ENCODE measurements at regions not wholly inside any gene's neighbourhood (a gene's known extent, or its start where the extent isn't known, plus 50 kb on each side); places are given as distances from the start of the nearest gene placed in this dataset.

DNA sequence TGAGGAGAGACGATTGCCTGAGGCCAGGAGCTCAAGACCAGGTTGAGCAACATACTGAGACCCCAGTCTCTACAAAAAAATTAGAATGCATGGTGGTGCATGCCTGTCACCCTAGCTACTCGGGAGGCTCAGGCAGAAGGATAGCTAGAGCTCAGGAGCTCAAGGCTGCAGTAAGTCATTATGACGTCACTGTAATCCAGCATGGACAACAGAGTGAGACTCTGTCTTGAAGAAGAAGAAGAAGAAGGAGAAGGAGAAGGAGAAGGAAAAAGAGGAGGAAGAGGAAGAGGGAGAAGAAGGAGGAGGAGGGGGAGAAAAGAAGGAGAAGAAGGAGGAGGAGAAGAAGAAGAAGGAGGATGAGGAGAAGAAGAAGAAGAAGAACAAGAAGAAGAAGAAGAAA is 519.1 kb downstream of the CDH9 start:
- H3K4me2 ChIP-seq (ENCODE audit: low read length), result no peak overlapping the region
- TF ChIP-seq, protein P1, sequence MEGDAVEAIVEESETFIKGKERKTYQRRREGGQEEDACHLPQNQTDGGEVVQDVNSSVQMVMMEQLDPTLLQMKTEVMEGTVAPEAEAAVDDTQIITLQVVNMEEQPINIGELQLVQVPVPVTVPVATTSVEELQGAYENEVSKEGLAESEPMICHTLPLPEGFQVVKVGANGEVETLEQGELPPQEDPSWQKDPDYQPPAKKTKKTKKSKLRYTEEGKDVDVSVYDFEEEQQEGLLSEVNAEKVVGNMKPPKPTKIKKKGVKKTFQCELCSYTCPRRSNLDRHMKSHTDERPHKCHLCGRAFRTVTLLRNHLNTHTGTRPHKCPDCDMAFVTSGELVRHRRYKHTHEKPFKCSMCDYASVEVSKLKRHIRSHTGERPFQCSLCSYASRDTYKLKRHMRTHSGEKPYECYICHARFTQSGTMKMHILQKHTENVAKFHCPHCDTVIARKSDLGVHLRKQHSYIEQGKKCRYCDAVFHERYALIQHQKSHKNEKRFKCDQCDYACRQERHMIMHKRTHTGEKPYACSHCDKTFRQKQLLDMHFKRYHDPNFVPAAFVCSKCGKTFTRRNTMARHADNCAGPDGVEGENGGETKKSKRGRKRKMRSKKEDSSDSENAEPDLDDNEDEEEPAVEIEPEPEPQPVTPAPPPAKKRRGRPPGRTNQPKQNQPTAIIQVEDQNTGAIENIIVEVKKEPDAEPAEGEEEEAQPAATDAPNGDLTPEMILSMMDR (IDR thresholded peaks at IDR 0.05), result no peak
- no peak overlapping the region for H3K9ac ChIP-seq
- H2AFZ ChIP-seq, result no peak overlapping the region
- H3K4me3 ChIP-seq (ENCODE audit: low read depth, low read length), result no peak overlapping the region
- no peaks in the 10 kb centered on the region for H3K9me3 ChIP-seq (ENCODE audit: control insufficient read depth, low read length)
- no peak overlapping the region for H3K27ac ChIP-seq
- H3K4me1 ChIP-seq, result no peaks in the 10 kb centered on the region
- H3K79me2 ChIP-seq, result no peaks in the 10 kb centered on the region
- H3K27me3 ChIP-seq (ENCODE audit: control insufficient read depth, insufficient read depth, low read length), result no peaks in the 10 kb centered on the region
- no peaks in the 10 kb centered on the region for H3K36me3 ChIP-seq (ENCODE audit: control insufficient read depth, insufficient read depth, low read length)

DNA sequence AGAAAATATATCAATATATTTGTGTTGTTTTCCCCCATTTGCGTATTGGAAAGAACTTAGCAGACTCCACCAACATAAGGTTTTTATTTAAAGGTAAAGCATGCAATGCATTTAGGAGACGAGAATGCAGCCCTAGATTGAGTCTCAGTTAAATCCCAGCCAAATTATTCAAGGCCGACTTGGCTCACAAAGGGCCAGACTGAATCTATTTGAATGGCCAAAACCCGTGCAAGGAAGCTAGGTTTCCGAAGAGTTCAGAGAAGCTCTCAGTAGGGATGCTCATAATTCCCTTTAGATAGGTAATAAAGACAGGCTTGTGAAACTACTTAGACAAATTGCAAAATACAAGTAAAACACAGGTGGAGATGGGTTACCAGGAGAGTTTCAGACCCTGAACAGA is 520.3 kb downstream of the CDH9 start:
- no peaks in the 10 kb centered on the region for H3K36me3 ChIP-seq (ENCODE audit: control insufficient read depth, insufficient read depth, low read length)
- no peaks in the 10 kb centered on the region for H3K9me3 ChIP-seq (ENCODE audit: control insufficient read depth, low read length)
- TF ChIP-seq, protein P1 (IDR thresholded peaks at IDR 0.05), result no peak
- no peak overlapping the region for H3K4me2 ChIP-seq (ENCODE audit: low read length)
- H3K27me3 ChIP-seq (ENCODE audit: control insufficient read depth, insufficient read depth, low read length), result no peaks in the 10 kb centered on the region
- no peaks in the 10 kb centered on the region for H3K79me2 ChIP-seq
- H3K27ac ChIP-seq, result no peak overlapping the region
- H3K4me1 ChIP-seq, result no peaks in the 10 kb centered on the region
- H3K4me3 ChIP-seq (ENCODE audit: low read depth, low read length), result no peak overlapping the region
- no peak overlapping the region for H3K9ac ChIP-seq
- H2AFZ ChIP-seq, result no peak overlapping the region

DNA sequence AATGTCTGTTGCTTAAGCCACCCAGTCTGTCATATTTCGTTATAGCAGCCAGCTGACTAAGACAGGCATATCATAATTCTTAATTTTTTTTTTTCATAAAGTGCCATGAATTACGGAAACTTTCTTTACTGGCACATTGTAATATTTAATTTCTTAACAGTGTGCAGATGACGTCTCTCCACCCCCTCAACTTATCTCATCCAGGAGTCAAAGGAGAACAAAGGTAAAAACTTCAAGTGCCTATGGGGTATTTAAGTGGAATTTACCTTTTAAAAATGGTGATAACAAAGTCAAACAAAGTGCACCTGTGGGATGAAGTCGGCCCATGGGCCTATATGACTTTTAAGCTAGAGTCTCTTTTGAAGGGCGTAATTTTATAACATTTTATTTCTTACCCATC is 539.4 kb downstream of the CDH9 start:
- Histone ChIP-seq H3K79me2 (no peaks in the 10 kb centered on the region), H3K9ac (no peak overlapping the region), H3K9me3 (ENCODE audit: control insufficient read depth, low read length) (no peaks in the 10 kb centered on the region), H3K36me3 (ENCODE audit: control insufficient read depth, insufficient read depth, low read length) (no peaks in the 10 kb centered on the region), H3K4me3 (ENCODE audit: low read depth, low read length) (no peak overlapping the region), H3K27ac (no peak overlapping the region), H2AFZ (no peak overlapping the region), H3K4me2 (ENCODE audit: low read length) (no peak overlapping the region), H3K27me3 (ENCODE audit: control insufficient read depth, insufficient read depth, low read length) (no peaks in the 10 kb centered on the region), H3K4me1 (no peaks in the 10 kb centered on the region)
- TF ChIP-seq, protein P1 (IDR thresholded peaks at IDR 0.05), result no peak

DNA sequence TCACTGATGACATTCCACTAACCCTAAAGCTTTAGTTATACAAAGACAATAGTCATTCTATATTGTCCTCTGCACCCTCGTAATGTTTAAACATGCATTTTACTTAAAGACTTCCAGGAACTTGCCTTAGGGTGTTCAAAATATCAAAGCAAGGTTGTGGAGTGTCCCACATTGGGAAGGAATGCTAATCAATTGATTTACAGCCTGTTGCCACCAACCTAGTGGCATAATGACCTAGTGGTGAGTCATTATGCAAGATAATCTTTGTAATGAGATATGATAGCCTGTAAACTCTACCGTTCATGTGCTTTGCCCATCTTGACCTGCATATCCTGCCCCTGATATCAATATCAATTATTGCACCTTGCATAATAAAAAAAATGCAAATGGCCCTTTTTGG is 542.9 kb downstream of the CDH9 start:
- Histone ChIP-seq H2AFZ (no peak overlapping the region), H3K27ac (no peak overlapping the region), H3K79me2 (no peaks in the 10 kb centered on the region), H3K4me1 (no peaks in the 10 kb centered on the region), H3K9me3 (ENCODE audit: control insufficient read depth, low read length) (no peaks in the 10 kb centered on the region), H3K36me3 (ENCODE audit: control insufficient read depth, insufficient read depth, low read length) (no peaks in the 10 kb centered on the region), H3K4me3 (ENCODE audit: low read depth, low read length) (no peak overlapping the region), H3K27me3 (ENCODE audit: control insufficient read depth, insufficient read depth, low read length) (no peaks in the 10 kb centered on the region), H3K4me2 (ENCODE audit: low read length) (no peak overlapping the region), H3K9ac (no peak overlapping the region)
- TF ChIP-seq, protein P1 (IDR thresholded peaks at IDR 0.05), result no peak

DNA sequence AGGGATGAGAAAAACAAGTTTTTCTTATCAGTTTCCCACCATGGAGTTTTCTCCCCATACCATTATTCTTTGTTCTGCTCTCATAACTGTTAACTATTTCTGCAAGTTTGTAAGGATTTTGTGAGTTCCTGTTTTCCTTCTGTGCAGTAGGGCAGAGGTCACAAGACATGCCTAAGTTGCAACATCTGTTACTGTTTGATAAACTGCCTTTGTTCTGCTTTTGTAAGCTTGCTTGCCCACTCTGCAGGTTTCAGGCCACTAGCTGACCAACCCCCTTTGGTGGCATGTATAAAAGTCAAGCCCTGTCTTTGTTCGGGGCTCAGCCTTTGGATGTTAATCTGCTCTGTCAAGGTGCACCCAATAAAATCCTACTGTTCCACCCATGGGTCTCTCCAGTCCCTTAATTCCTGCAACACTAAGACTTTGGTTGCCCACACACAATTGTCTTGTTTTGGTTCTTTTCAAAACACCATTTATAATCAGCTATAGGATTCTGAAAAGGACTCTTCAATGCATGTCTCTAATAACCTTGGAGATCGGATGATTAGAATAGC is 545.4 kb downstream of the CDH9 start:
- Histone ChIP-seq H3K4me2 (ENCODE audit: low read length) (no peak overlapping the region), H3K27ac (no peak overlapping the region), H3K4me3 (ENCODE audit: low read depth, low read length) (no peak overlapping the region), H3K9ac (no peak overlapping the region), H3K36me3 (ENCODE audit: control insufficient read depth, insufficient read depth, low read length) (no peaks in the 10 kb centered on the region), H3K27me3 (ENCODE audit: control insufficient read depth, insufficient read depth, low read length) (no peaks in the 10 kb centered on the region), H3K4me1 (no peaks in the 10 kb centered on the region), H3K9me3 (ENCODE audit: control insufficient read depth, low read length) (no peaks in the 10 kb centered on the region), H2AFZ (no peak overlapping the region), H3K79me2 (no peaks in the 10 kb centered on the region)
- TF ChIP-seq, protein P1 (IDR thresholded peaks at IDR 0.05), result no peak

All from parathyroid adenoma (tissue), 2 donors.